NCI-H2171 treated with DMSO at 0.1 percent for 48 hours (cell line): ENCODE measurements at regions not wholly inside any gene's neighbourhood (a gene's known extent, or its start where the extent isn't known, plus 50 kb on each side); places are given as distances from the start of the nearest gene placed in this dataset.

Experiments used
- DNase-seq: peaks from one replicate; lab custom pipeline; 2025; lab: John Stamatoyannopoulos, UW

- no peak for DNase-seq
Observed at GRCh38 chr18:68342039-68342659, 372.8 kb downstream of the TMX3 start.

GRCh38 chr18:68340606-68341005 is 374.3 kb downstream of the TMX3 start:
- DNase-seq: no peak

- no peak for DNase-seq
Observed at GRCh38 chr18:68330658-68331057, 384.2 kb downstream of the TMX3 start.

GRCh38 chr18:68323921-68324320 is 391.0 kb downstream of the TMX3 start:
- DNase-seq: no peak

GRCh38 chr18:68316636-68317035 is 398.3 kb downstream of the TMX3 start:
- no peak for DNase-seq

- no peak for DNase-seq
Observed at GRCh38 chr18:68314403-68314802, 400.5 kb downstream of the TMX3 start.

GRCh38 chr18:68301441-68301840 is 413.5 kb downstream of the TMX3 start:
- DNase-seq: no peak

GRCh38 chr18:68299906-68300305 is 415.0 kb downstream of the TMX3 start:
- DNase-seq: no peak

GRCh38 chr18:68298330-68298729 is 416.6 kb downstream of the TMX3 start:
- DNase-seq: no peak

GRCh38 chr18:68288408-68288807 is 426.5 kb downstream of the TMX3 start:
- DNase-seq: no peak

- DNase-seq: no peak
Observed at GRCh38 chr18:68284236-68284780, 430.6 kb downstream of the TMX3 start.

GRCh38 chr18:68283834-68284233 is 431.1 kb downstream of the TMX3 start:
- no peak for DNase-seq

GRCh38 chr18:68282232-68282631 is 432.7 kb downstream of the TMX3 start:
- no peak for DNase-seq

- DNase-seq: no peak
Observed at GRCh38 chr18:68275616-68276015, 439.3 kb downstream of the TMX3 start.

- no peak for DNase-seq
Observed at GRCh38 chr18:68270017-68270416, 444.9 kb downstream of the TMX3 start.

- DNase-seq: no peak
Observed at GRCh38 chr18:68267583-68267982, 447.3 kb downstream of the TMX3 start.

GRCh38 chr18:68263481-68263880 is 451.4 kb downstream of the TMX3 start:
- no peak for DNase-seq

GRCh38 chr18:68262690-68263294 is 452.1 kb downstream of the TMX3 start:
- no peak for DNase-seq

GRCh38 chr18:68256418-68257067 is 458.4 kb downstream of the TMX3 start:
- DNase-seq: no peak

- DNase-seq: no peak
Observed at GRCh38 chr18:68244786-68245185, 470.1 kb downstream of the TMX3 start.

GRCh38 chr18:68241881-68242280 is 473.0 kb downstream of the TMX3 start:
- DNase-seq: no peak

- DNase-seq: no peak
Observed at GRCh38 chr18:68234676-68235075, 480.2 kb downstream of the TMX3 start.

GRCh38 chr18:68234131-68234530 is 480.8 kb downstream of the TMX3 start:
- no peak for DNase-seq
